Nephron (organoid): ENCODE measurements at regions not wholly inside any gene's neighbourhood (a gene's known extent, or its start where the extent isn't known, plus 50 kb on each side); places are given as distances from the start of the nearest gene placed in this dataset.
"Not testable (repeated sequence)": the region's sequence is repeated elsewhere in the genome, so short reads cannot be mapped to it uniquely, and the experiment has no call there.

Source experiments
- H3K27ac Mint-ChIP-seq, 3 experiments: 2 replicates each; pipeline ENCODE4 v1.8.0; 2020; ENCODE audit warnings: mixed read lengths in 3 of 3, mild to moderate bottlenecking in 2 of 3, moderate library complexity in 1 of 3
- H3K27me3 Mint-ChIP-seq: 2 replicates; pipeline ENCODE4 v1.8.0; 2021; ENCODE audit warnings: low read depth, mild to moderate bottlenecking, moderate library complexity, mixed read lengths
- H3K36me3 Mint-ChIP-seq: 2 replicates; pipeline ENCODE4 v1.8.0; 2020; ENCODE audit warnings: low read depth, mixed read lengths
- H3K4me1 Mint-ChIP-seq: 2 replicates; pipeline ENCODE4 v1.8.0; 2020; ENCODE audit warnings: mixed read lengths
- H3K4me3 Mint-ChIP-seq, 3 experiments: 2 replicates each; pipeline ENCODE4 v1.8.0; 2020; ENCODE audit warnings: mild to moderate bottlenecking in 3 of 3, mixed read lengths in 3 of 3, moderate library complexity in 2 of 3
- H3K9me3 Mint-ChIP-seq: 2 replicates; pipeline ENCODE4 v1.8.0; 2020; ENCODE audit warnings: mixed read lengths
- CTCF ChIP-seq, 3 experiments: fragments of 200-600 bp; sonication (generic); IDR thresholded peaks; one replicate each; pipeline ENCODE4 v1.5.0; 2021; ENCODE audit warnings: antibody characterized with exemption in 3 of 3; ENCODE audit not compliant: unreplicated experiment in 3 of 3

- H3K9me3 Mint-ChIP-seq, result peaks cover 6% of the 10 kb centered on the region
- H3K4me1 Mint-ChIP-seq, result no peaks in the 10 kb centered on the region
- no peak overlapping the region for H3K27ac Mint-ChIP-seq
- H3K36me3 Mint-ChIP-seq, result no peaks in the 10 kb centered on the region
- no peaks in the 10 kb centered on the region for H3K27me3 Mint-ChIP-seq
- no peak for TF ChIP-seq CTCF (IDR thresholded peaks at IDR 0.05; ENCODE audit: unreplicated experiment in 3 of 3)
- H3K4me3 Mint-ChIP-seq, result no peak overlapping the region
These were observed 144.5 kb upstream of the POT1 start for GRCh38 chr7:125074141-125074540.

- H3K4me1 Mint-ChIP-seq, result peaks cover 15% of the 10 kb centered on the region
- peaks cover 2% of the 10 kb centered on the region for H3K9me3 Mint-ChIP-seq
- TF ChIP-seq CTCF (IDR thresholded peaks at IDR 0.05; ENCODE audit: unreplicated experiment in 3 of 3), result no peak
- no peak overlapping the region for H3K27ac Mint-ChIP-seq
- H3K36me3 Mint-ChIP-seq, result no peaks in the 10 kb centered on the region
- H3K27me3 Mint-ChIP-seq, result no peaks in the 10 kb centered on the region
- no peak overlapping the region for H3K4me3 Mint-ChIP-seq
These were observed 135.9 kb upstream of the POT1 start for GRCh38 chr7:125065546-125065945.

DNA sequence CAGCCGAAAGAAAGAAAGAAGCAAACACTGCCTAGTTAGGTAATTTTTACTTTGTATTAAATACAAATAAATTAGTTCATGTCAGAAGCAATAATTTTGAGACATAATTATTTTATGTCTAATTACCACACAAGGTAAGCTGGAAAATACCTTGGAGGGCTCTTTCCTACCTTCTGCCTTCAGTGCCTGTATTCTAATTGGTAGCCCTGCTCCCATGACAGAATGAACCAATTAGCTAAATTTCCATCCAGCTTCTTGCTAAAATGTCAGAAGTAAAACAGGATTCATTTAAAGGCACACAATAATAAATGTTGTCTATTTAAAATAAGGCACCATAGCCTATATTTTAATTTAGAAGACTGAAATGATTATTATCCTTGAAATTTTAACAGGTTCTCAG, 135.4 kb upstream of the POT1 start:
- peaks cover 15% of the 10 kb centered on the region for H3K4me1 Mint-ChIP-seq
- H3K9me3 Mint-ChIP-seq, result peaks cover 2% of the 10 kb centered on the region
- H3K36me3 Mint-ChIP-seq, result no peaks in the 10 kb centered on the region
- no peak overlapping the region for H3K27ac Mint-ChIP-seq
- no peak for TF ChIP-seq CTCF (IDR thresholded peaks at IDR 0.05; ENCODE audit: unreplicated experiment in 3 of 3)
- no peaks in the 10 kb centered on the region for H3K27me3 Mint-ChIP-seq
- no peak overlapping the region for H3K4me3 Mint-ChIP-seq

- no peaks in the 10 kb centered on the region for H3K9me3 Mint-ChIP-seq
- H3K27me3 Mint-ChIP-seq, result no peaks in the 10 kb centered on the region
- no peak for TF ChIP-seq CTCF (IDR thresholded peaks at IDR 0.05; ENCODE audit: unreplicated experiment in 3 of 3)
- no peak overlapping the region for H3K4me3 Mint-ChIP-seq
- H3K4me1 Mint-ChIP-seq, result peaks cover 20% of the 10 kb centered on the region
- H3K27ac Mint-ChIP-seq, result peak overlapping the region; percentile 24 to 78 (median 49)
- no peaks in the 10 kb centered on the region for H3K36me3 Mint-ChIP-seq
These were observed 132.3 kb upstream of the POT1 start for GRCh38 chr7:125061776-125062397.

DNA sequence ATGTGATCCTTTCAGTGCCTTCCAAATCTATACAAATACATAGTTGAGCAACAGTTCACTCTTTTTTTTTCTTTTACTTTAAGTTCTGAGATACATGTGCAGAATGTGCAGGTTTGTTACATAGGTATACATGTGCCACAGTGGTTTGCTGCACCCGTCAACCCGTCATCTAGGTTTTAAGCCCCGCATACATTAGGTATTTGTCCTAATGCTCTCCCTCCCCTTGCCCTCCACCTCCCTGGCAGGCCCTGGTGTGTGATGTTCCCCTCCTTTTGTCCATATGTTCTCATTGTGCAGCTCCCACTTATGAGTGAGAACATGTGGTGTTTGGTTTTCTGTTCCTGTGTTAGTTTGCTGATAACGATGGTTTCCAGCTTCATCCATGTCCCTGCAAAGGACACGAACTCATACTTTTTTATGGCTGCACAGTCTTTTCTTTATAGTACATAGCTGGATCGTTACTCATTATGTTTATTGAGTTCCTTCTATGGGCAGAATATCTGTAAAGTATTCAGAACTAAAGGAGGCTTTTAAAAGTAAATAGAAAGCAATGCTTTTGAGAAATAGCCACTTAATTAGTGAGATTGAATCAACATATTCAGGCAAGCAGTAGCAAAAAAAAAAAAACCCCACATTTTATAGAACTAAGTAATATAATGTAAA, 131.6 kb upstream of the POT1 start:
- Mint-ChIP-seq H3K4me3 (peak overlapping the region in 1 of 3 experiments; percentile 0), H3K27ac (peak overlapping the region; percentile 4 to 78 (median 65)), H3K4me1 (peaks cover 20% of the 10 kb centered on the region)
- not testable (repeated sequence) for H3K9me3 Mint-ChIP-seq, H3K36me3 Mint-ChIP-seq, H3K27me3 Mint-ChIP-seq

- H3K4me1 Mint-ChIP-seq, result peaks cover 20% of the 10 kb centered on the region
- peak; percentile 47 to 73 (median 54) for TF ChIP-seq CTCF (IDR thresholded peaks at IDR 0.05; ENCODE audit: unreplicated experiment in 3 of 3)
- H3K36me3 Mint-ChIP-seq, result no peaks in the 10 kb centered on the region
- H3K4me3 Mint-ChIP-seq, result no peak overlapping the region
- no peak overlapping the region for H3K27ac Mint-ChIP-seq
- no peaks in the 10 kb centered on the region for H3K9me3 Mint-ChIP-seq
- H3K27me3 Mint-ChIP-seq, result no peaks in the 10 kb centered on the region
These were observed 130.3 kb upstream of the POT1 start for GRCh38 chr7:125059861-125060456.
